Psoas muscle (tissue), 7 donors: ENCODE measurements at regions not wholly inside any gene's neighbourhood (a gene's known extent, or its start where the extent isn't known, plus 50 kb on each side); places are given as distances from the start of the nearest gene placed in this dataset.

Experiments used
- ATAC-seq, 4 donors: fragments of 200-7000 bp; cut with Tn5 transposase; one replicate each; pipeline ENCODE4 v1.9.1; 2020; ENCODE audit warnings: moderate library complexity in 3 of 4, mild to moderate bottlenecking in 2 of 4
- DNase-seq, 2 donors: peaks; one replicate each; pipeline ENCODE4 v3.0.0-alpha.2; 2020
- H3K27ac ChIP-seq: fragments of 200-600 bp; one replicate; pipeline ENCODE4 v1.8.0; 2022
- H3K27me3 ChIP-seq, 3 donors: fragments of 200-600 bp in 1 of 3; one replicate each; pipeline versions ENCODE4 v1.6.1 to v1.8.0; 2013 to 2022; ENCODE audit warnings: low read length in 2 of 3, mild to moderate bottlenecking in 2 of 3, moderate library complexity in 1 of 3; ENCODE audit not compliant: insufficient read depth in 3 of 3
- H3K36me3 ChIP-seq, 2 donors: fragments of 200-600 bp in 1 of 2; one replicate each; pipeline versions ENCODE4 v1.6.1 to v1.8.0; 2013 to 2022; ENCODE audit warnings: low read depth in 1 of 2, mild to moderate bottlenecking in 1 of 2, moderate library complexity in 1 of 2; ENCODE audit not compliant: insufficient read depth in 1 of 2
- H3K4me1 ChIP-seq: fragments of 200-600 bp; one replicate; pipeline ENCODE4 v1.8.0; 2022
- H3K4me3 ChIP-seq: fragments of 200-600 bp; one replicate; pipeline ENCODE4 v1.8.0; 2022; ENCODE audit warnings: mild to moderate bottlenecking
- H3K9me3 ChIP-seq: fragments of 200-600 bp; one replicate; pipeline ENCODE4 v1.8.0; 2022
- WGBS, 3 donors: extraction: QIAGEN DNeasy Blood & Tissue Kit; methylation state at CpG; one replicate each; pipeline versions ENCODE4 v1.1.6 to v1.1.7; 2013; 5-methylcytosine and 5-hydroxymethylcytosine counted together
- intact Hi-C, 2 donors: fragments of 100-400 bp; cut with DNase I; formaldehyde crosslinking; loops; one replicate each; pipeline versions ENCODE4 v1.11.0 to v1.14.2; 2022
- TF ChIP-seq, protein P1 (sequence below): fragments of 200-600 bp; IDR thresholded peaks from one replicate; pipeline ENCODE4 v1.8.0; 2022; ENCODE audit warnings: antibody characterized with exemption
- donor health status: healthy with polysubstance abuse.
- donor health status: DM: no; HTN: no; CAD: no; lungs with moderate emphysema.
- donor health status: Bipolar disorder and iron deficiency.
- donor health status: healthy.
- donor health status: DM: yes; HTN: yes; CAD: no.
- donor health status: DM: no; HTN: no; CAD: no.
- donor health status: DM: yes; HTN: yes; CAD: no.

DNA sequence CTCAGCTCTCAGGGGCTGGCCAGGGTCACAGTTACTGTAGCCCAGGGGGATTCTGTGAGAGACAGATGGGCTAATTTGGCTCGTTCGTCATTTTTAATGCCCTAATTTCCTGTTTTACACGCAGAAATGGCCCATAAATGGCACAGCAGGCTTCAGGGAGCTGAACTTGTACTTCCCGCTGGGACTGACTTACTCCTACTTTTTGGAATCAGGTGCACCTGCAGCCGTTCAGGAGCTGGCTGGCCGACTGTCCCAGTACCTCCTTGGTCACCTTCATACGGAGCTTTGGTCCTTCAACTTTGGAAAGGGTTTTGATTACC is 62.4 kb upstream of the URI1 start:
- DNase-seq (no peak), ATAC-seq (no peak)
- intact Hi-C loops = loop anchor here (5.0 to 10.0 kb wide), 3 partner anchors 63 to 275 kb away; partner anchors contain the start of genes POP4 (in 1 of the 2) and URI1 (in 1 of the 2)
- no peaks in the 10 kb centered on the region for H3K9me3 ChIP-seq
- no peak overlapping the region for H3K4me3 ChIP-seq
- 42 to 51% (median 47%) methylated on average over 7 of the region's 7 CpGs for WGBS, 3 donors
- TF ChIP-seq, protein P1, sequence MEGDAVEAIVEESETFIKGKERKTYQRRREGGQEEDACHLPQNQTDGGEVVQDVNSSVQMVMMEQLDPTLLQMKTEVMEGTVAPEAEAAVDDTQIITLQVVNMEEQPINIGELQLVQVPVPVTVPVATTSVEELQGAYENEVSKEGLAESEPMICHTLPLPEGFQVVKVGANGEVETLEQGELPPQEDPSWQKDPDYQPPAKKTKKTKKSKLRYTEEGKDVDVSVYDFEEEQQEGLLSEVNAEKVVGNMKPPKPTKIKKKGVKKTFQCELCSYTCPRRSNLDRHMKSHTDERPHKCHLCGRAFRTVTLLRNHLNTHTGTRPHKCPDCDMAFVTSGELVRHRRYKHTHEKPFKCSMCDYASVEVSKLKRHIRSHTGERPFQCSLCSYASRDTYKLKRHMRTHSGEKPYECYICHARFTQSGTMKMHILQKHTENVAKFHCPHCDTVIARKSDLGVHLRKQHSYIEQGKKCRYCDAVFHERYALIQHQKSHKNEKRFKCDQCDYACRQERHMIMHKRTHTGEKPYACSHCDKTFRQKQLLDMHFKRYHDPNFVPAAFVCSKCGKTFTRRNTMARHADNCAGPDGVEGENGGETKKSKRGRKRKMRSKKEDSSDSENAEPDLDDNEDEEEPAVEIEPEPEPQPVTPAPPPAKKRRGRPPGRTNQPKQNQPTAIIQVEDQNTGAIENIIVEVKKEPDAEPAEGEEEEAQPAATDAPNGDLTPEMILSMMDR = no peak
- H3K27me3 ChIP-seq = no peaks in the 10 kb centered on the region
- H3K4me1 ChIP-seq = peaks cover 4% of the 10 kb centered on the region
- no peak overlapping the region for H3K27ac ChIP-seq
- H3K36me3 ChIP-seq = no peaks in the 10 kb centered on the region

DNA sequence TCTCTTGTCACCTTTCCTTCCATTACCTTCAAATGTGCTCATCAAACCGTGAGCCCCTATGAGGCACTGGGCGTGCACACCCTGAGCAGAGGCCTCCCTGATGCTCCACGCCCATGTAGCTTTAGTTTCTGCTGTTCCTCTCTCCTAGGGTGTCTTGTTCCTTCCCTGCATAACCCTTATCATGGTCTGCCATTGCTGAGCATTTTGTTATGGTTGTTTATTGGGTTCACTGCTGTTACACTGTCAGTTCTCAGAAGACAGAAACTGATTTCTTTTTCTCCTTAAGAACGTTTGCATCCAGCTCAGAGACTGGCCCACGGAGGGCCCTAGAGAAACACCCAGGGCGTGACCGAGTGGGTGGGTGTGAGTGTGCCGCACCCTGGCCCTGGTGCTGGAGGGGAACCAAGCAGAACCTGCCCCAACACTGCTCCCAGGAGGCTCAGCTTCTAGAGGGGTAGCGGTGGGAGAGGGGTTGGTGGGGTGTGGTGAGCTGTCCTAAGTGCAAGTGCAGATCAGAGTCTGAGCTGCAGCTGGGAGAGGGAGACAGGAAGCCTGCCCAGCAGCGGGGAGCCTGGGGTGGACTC is 61.4 kb upstream of the URI1 start:
- intact Hi-C loops = no loop called here
- H3K4me3 ChIP-seq = no peak overlapping the region
- ATAC-seq (no peak), DNase-seq (no peak)
- H3K4me1 ChIP-seq = no peaks in the 10 kb centered on the region
- TF ChIP-seq, protein P1 = no peak
- WGBS, 3 donors = 69 to 78% (median 72%) methylated on average over 10 of the region's 10 CpGs
- no peaks in the 10 kb centered on the region for H3K36me3 ChIP-seq
- no peak overlapping the region for H3K27ac ChIP-seq
- no peaks in the 10 kb centered on the region for H3K27me3 ChIP-seq
- H3K9me3 ChIP-seq = no peaks in the 10 kb centered on the region

- TF ChIP-seq, protein P1 = no peak
- intact Hi-C loops = no loop called here
- H3K36me3 ChIP-seq = no peaks in the 10 kb centered on the region
- H3K4me3 ChIP-seq = no peak overlapping the region
- H3K27me3 ChIP-seq = no peaks in the 10 kb centered on the region
- H3K27ac ChIP-seq = no peak overlapping the region
- DNase-seq = no peak
- no peaks in the 10 kb centered on the region for H3K9me3 ChIP-seq
- no peak for ATAC-seq
- no peaks in the 10 kb centered on the region for H3K4me1 ChIP-seq
- 78 to 82% (median 79%) methylated on average over 5 of the region's 5 CpGs for WGBS, 3 donors
These were observed 60.7 kb upstream of the URI1 start for GRCh38 chr19:29881386-29881785.

DNA sequence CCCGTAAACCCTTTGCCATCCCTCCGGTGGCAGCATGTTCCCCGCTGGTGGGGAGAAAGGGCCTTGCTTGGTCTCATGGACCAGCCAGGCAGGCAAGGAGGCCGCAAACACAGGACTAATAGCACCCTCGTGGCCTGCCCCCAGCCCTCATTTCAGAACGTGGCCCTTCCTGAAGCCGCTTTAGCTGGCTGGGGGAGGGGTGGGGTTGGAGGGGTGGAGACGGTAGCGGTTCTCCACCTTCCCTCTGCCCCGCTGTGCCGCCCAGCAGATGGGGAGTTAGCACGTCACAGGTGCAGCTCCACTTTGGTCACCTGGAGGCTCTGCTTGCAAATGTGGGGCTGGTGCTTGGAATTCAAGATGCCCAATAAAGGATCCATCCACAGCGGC is 59.3 kb upstream of the URI1 start:
- 73 to 79% (median 75%) methylated on average over 13 of the region's 13 CpGs for WGBS, 3 donors
- H3K27me3 ChIP-seq = no peaks in the 10 kb centered on the region
- ATAC-seq (no peak), DNase-seq (no peak)
- H3K4me1 ChIP-seq = peaks cover 5% of the 10 kb centered on the region
- H3K4me3 ChIP-seq = no peak overlapping the region
- H3K9me3 ChIP-seq = no peaks in the 10 kb centered on the region
- H3K27ac ChIP-seq = no peak overlapping the region
- intact Hi-C loops = no loop called here
- H3K36me3 ChIP-seq = no peaks in the 10 kb centered on the region
- TF ChIP-seq, protein P1 = no peak

GRCh38 chr19:29884044-29884443 is 58.0 kb upstream of the URI1 start:
- 54 to 72% (median 67%) methylated on average over 2 of the region's 2 CpGs for WGBS, 3 donors
- DNase-seq (no peak), ATAC-seq (no peak)
- Histone ChIP-seq H3K27me3 (no peaks in the 10 kb centered on the region), H3K27ac (no peak overlapping the region), H3K36me3 (no peaks in the 10 kb centered on the region), H3K4me1 (peaks cover 5% of the 10 kb centered on the region), H3K4me3 (no peak overlapping the region), H3K9me3 (no peaks in the 10 kb centered on the region)
- intact Hi-C loops = no loop called here
- TF ChIP-seq, protein P1 = no peak
